ENCODE measurements at regions not wholly inside any gene's neighbourhood (a gene's known extent, or its start where the extent isn't known, plus 50 kb on each side); places are given as distances from the start of the nearest gene placed in this dataset.

DNA sequence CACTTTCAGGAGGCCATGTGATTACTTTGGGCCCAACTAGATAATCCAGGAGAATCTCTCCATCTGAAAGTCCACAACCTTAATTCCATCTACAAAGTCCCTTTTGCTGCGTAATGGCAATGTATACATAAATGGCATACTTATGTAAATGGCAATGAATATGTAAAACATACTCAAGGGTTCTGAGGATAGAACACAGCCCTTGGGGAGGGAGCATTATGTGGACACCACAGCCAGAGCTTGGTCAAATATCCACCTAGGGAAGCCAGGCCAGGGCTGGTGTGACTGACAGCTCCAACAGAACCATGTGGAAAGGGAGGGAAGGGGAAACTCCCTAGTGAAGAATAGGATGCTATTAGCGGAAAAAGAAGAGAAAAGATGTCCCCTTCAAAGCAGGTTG, 496.2 kb downstream of the COG6 start:
- no peak for DNase-seq

DNA sequence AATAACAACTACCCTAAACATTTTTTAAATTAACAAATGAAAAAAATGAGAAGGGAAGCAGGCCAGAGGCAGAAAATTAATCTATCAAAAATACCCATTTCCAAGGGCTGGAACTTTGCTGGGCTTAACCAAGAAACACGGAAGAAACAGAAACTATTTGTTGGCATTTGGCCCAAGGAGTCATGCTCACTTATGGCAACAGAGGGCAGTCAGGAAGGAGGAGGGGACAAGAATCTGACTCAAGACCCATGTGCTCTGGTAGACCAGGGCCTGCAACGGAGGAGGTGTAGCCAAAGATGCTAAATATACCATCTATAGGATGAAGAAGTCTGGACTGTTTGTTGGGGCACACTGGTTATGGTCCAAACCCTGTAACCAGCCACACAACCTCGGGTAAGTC, 496.7 kb downstream of the COG6 start:
- DNase-seq, result no peak

DNA sequence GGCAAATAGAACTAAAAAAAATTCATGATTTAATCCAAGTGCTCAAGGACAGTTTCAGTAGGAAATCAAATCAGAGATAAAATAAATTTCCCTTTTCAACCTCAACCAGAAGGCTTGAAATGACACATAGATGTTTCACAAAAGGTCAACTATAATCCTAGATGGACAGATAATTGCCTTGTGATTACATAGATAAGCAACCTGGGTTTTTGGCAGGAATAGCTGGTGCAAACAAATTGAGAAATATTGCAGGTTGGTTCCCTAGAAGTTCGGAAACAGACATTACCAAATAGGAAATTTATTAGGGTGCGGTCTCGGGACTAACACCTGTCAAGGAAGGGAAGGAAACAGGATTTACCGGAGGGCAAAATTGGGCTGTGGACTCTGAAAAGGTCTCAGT, 497.5 kb downstream of the COG6 start:
- no peak for DNase-seq

DNA sequence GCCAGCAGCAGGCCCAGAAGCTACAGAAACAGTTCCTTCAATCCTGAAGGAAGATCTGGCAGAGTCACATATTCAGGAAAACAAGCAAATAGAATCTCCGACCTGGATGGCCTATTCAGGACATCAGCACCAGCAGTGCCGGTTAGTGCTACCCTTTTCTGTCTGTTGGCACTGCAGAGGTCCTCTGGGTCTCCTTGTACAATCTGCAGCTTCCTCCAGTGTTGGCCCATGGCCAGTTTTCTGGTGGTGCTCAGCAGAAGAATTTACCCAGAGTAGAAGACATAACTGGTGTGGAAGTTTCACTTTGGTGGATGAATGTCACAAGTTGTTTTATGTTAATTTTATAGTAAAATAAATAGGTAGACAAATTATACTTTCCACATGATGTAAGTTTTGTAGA, 498.1 kb downstream of the COG6 start:
- no peak for DNase-seq

DNA sequence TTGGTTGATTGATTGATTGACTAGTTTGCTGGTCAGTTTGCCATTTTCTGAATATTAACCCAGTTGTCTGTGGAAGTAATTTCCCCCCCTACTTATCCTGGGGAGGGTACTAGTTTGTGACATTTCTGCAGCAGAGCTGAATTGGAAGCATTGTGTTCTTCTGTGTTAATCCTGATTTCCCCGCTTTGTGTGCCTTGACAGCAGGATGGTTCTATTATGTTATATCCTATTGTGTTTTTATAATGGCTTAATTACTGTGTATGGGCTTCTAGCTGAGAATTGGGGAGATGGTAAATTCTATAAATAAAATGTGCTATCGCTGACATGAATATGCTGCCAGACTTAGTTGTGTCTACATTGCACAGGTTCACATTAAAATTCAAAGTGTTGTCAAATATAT, 499.7 kb downstream of the COG6 start:
- DNase-seq, result no peak

DNA sequence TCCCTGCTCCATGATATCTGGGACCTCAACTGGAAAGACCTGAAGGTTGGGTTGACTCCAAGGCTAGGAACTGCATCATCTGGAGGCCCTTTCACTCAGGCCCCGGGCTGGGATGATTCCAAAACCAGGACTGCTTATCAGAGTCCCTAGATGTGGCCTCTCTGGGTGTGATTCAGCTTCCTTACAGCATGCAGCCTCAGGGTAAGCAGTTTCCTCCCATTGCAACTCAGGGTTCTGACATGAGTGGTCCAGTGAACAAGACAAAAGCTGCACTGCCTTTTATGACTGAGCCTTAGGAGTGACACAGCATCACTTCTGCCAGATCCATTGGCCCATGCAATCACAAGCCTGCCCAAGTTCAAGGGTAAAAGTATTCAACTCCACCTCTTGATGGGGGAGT, 502.8 kb downstream of the COG6 start:
- no peak for DNase-seq

DNA sequence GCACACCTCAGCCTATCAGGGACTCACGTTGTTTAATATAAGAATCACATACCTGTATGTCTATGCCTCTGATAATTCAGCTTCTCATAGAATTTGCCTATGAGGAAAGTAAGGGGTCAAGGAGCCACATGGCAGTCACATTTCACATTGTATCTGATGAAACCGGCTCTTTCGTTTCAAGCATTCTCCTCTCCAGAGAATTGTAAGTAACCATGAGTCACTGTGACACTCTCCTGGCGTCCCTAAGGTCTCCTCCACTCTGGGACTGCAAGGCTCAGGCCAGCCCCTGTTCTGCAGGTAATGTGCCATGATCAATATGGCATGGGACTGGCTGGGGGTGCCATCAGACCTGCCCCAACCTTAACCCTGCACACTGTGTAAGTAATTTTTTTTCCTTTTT, 503.3 kb downstream of the COG6 start:
- DNase-seq, result no peak

DNA sequence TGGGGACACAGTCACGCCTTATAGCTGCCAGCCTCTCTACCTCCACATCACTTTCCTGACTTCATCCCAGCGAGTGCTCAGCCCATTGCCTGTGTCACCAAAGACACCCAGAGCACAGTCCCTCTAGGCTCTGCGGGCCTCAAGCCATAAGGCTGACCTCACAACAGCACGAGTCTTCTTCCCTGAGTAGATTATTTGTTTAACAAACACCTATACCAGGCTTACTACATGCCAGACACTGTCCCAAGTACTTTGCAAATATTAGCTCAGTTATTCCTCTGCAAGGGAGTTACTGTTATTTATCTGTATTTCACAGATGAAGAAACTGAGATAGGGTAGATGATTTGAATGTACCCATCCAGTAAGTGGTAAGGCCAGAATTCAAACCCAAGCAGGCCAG, 504.3 kb downstream of the COG6 start:
- DNase-seq, result no peak

DNA sequence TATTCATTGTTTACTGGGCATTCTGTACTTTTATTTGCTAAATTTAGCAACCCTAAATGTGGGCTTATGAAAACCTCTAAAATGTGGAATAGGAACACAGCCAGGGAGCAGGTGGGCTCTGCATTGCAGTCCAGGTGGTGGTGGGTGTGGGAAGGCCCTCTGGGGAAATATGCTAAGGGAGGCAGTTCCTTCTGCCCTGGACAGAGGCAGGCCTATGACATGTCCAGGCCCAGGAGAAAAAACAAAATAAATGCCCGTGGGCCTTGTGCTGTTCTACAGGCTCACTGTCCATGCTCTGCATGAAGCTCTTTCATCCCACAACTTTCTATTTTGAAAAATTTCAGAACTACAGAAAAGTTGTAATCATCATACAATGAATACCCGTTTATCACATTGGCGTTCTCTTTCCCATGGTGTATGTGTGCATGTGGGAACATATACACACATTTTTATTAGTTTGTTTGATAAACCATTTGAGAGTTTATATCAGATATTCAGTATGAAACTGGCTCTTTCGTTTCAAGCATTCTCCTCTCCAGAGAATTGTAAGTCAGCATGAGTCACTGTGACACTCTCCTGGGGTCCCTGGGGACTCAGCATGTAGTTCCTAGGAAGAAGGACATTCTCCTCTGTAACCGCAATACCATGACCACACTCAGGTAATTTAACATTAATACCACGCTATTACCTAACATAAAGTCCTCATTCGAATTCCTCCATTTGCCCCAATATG, 505.3 kb downstream of the COG6 start:
- DNase-seq, result no peak

DNA sequence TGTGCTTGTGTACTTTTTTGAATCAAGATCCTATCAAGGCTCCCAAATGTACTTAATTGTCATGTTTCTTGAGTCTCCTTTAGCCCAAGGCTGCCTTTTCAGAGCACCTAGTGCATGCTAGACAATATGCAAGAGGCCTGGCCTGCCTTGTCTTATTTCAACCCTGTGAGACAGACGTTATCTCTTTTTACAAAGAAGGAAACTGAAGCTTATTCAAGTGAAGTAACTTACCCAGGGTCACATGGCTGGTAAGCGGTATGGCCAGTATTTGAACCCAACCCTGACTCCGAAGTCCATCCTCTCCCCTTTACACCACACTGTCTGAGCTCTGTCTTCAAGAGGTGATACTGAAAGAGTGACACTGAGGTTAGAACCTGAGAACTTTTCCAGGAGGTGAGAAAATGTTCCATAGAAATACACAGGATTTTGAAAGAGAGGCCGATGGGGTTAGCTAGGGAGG, 505.1 kb downstream of the FOXO1 start:
- DNase-seq, result no peak

DNA sequence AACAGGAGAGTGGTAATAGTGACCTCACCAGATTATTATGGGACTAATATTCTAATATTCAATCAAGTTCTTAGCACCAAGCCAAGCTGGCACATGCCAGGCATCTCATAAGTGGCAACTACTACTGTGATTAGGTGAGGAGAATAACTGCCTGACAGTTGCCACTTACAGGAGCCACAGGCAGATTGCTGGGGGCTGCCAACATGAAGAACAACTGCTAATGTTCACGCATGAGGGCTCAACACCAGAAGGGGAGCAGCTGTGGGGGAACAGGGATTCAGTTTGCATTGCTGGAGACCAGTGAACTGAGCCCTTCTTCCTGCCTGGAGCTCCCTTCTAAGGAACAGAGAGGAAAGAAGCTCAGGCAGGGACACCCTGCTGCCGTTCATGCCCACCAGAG, 504.5 kb downstream of the FOXO1 start:
- peak; percentile 62 for DNase-seq

DNA sequence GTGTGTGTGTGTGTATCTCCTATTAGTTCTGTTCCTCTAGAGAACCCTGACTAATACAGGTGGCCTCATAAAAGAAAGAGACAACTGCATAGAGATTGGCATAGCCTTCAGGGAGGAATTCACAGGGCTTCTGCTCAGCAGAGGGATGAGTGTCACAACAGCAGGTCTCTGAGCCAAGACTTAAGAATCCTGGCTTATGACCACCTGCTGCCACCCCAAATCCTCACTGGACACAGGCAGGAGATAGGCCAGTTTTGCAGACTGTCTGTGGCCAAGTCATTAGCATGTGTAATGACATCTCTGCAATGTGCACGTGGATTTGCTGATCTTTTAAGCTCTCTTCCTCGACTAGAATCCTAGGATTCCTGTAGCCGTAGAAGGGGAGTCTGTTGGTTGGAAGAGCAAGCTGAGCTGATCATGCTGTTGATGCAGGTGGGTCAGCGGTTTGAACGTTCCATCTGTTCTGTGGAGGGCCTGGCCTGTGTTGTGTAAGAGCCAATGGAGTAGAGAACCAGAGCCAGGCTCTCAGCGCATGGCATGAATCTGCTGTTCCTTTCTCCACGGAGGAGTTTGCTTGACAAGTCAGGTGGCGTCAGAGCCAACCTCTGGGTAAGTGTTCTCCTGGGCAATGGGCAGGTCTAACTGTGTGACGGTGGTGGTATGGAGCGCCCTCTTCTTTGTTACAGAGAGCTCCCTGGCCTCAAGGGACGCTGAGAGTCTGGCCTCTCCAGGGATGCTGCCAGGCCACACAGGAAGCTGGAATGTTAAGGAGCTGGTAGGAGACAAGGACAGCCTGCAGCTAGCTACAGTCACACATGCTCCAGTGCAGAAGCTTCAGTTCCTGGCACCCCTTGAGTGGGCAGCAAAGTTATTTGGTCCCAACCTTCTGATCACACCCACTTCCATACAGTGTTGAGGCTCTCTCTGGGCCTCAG, 503.1 kb downstream of the FOXO1 start:
- DNase-seq, result peak; percentile 74

DNA sequence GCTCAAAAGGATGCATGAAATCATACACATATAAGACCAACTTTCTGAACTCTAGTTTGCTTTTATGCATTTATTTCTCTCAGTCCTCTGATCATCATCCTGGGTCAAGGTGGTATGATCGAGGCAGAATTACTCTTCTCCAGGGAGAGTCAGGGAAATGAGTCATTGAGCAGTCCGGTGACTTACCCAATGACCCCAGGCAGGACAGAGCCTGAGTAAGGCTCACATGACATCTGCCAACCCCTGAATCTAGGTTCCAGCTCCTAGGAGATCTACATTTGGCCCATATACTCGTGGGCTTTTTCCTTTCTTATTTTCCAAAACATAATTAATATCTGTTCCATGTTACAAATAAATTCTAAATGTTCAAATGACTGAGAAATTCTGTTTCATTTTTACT, 502.3 kb downstream of the FOXO1 start:
- no peak for DNase-seq

DNA sequence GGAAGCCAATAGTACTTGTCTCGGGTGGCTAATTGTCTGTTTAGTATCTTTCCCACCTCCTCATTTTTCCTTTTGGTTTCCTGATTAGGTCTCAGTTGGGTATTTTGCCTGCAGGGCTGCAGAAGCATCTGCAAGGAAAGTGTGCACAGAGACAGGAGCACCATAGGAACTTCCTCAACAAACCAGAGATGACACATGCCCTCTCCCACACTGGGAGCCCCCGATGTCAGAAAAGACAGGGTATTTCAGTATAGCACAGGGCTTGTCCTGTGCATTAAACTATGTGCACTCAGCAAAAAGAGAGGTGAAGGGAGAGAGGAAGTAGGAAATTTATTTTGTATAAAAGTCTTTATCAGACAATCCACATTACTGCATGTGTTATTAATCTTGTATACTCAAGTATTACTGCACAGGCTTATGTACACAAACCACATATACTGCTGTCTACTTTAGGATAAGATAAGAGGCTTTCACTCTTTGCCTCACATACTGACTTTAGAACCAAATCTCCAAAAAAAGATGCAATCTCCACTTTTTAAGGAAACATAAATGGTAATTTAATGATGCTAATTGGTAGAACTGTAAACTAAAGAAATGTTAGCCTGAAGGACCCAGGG, 501.0 kb downstream of the FOXO1 start:
- no peak for DNase-seq

DNA sequence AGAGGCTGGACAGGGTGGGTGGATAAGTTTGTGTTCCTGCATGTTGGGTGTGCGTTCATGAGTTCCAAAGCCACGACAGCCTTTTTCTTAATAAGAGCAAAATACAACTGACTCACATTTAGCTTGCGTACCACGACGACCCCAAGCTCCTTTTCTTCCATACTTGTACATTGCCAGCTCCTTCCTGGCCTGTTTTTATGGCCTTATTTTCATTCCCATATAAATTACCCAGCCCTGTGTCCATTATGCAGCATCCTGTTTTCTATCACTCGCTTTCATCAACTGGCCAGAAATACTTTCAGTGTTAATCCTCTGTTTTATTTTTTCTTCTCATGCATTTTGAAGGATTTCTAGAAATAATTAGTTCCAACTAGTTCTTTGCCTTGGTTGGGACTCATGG, 499.1 kb downstream of the FOXO1 start:
- DNase-seq, result no peak

DNA sequence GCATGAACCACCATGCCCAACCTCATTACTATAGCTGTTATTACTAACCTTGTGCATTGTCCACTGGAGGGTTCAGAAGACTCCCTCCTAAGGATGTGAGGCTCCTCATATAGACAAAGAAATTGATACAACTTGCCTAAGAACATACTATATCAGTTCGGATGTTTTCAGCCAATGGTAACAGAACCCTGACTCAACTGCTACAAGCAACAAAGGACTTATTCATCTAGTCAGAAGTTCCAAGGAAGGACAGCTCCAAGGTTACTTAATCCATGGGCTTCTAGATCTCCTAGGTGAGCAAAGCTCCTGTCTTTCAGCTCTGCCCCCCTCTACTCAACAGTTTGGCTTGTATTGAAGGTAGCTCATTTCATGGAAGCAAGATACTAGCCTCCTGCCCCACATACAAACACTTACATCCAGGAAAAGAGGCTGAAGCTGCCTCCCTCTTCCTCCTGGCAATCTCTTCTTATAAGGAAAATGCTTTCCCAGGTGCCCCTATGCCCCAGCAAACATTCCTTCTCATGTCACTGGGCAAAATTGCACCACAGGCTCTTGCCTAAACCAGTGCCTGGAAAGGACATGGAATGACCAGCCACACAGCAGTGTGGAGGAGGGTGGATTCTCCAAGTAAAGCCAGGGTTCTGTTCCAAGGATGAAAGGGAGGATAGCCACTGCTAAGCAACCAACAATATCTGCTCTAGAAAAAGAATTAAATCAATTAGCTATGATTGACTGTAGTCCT, 497.8 kb downstream of the FOXO1 start:
- no peak for DNase-seq

DNA sequence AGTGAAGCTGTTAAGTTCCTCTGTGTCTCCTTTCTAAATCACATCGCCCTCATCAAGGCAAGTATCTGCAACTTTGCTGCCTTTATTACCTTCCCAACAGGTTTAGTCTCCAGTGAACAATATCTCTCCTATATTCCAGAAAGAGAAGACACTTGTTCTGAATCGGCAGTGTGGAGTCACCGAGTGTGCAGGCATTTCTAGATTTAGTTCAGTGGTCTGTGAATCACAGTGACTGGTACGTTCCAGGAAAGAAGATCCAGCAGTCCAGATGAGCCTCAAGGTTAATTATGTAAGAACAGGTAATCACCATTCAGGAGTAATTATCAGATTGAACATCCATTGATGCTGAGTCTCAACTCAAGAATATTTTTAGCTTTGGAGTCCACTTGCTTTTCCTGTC, 497.0 kb downstream of the FOXO1 start:
- no peak for DNase-seq

DNA sequence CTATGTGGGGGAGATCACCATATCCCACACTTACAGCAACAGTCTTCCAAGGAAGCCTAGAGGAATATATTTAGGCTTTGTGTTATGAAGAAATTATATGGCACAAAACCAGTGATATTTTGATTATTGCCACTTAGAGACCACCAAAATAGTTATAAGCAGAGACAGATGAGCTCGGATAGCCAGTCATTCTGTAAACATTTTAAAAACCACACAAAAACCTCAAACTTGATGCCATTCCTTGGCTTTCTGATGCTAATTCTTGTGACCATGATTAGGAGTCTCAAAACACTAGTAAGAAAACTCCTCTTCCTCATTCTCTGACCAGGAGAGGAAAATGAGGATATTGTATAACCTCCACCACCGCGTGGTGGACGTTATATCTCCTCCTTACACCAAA, 496.4 kb downstream of the FOXO1 start:
- no peak for DNase-seq

DNA sequence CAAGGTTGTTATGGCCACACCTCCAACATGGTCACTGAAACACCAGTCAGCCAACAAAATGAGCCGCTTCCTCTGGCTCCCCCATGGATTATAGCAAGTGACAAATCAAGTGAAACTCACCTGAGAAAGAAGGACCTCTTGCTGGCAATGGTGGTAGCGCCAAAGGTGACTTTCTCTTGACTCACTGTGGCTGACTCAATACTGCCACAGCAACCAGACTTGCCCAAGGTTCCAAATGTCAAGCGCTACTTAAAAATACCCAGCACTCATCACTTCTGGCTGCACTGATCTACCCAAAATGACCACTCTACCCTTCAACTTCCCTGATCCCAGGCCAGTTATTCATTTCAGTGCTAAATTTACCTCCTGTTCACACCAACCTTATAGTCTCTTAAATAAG, 495.5 kb downstream of the FOXO1 start:
- no peak for DNase-seq

DNA sequence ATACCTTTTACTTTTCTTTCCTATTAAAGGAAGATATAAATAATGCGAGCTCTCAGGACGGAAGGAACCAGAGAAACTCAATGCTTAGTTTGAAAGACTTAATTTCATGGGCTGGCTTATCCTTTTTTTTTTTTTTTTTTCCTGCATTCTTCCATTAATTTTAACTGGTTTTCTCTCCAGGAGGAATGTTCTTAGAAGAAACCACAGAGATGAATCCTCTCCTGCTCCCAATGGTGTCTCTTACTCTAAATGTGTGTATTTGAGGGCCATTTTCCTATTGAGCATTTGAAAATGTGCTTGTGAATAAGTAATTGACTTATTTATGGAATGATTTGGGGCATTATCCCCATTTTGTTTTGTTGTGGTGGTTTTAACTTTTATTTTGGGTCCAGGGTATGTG, 494.9 kb downstream of the FOXO1 start:
- DNase-seq, result no peak

DNA sequence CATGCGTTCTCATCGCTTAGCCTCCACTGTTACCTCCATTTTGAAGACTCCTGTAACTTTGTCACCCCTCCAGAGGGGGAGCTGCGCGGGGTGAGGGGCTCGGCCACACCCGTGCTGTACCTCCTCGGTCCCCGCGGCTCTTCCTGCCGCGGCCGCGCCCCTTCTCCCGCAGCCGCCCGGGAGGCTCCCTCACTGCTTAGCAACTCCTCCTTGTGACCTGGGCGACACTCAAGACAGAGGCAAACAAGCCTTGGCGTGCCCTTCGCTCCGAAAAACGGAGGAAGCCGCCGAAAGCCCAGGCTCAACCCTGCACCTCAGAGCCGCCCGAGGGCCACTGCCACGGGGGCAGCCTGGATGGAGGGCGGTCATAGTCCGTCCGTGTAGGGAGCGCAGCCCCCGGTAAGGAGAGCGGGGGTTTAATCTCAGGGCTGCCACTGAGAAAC, 494.3 kb downstream of the FOXO1 start:
- DNase-seq, result no peak

DNA sequence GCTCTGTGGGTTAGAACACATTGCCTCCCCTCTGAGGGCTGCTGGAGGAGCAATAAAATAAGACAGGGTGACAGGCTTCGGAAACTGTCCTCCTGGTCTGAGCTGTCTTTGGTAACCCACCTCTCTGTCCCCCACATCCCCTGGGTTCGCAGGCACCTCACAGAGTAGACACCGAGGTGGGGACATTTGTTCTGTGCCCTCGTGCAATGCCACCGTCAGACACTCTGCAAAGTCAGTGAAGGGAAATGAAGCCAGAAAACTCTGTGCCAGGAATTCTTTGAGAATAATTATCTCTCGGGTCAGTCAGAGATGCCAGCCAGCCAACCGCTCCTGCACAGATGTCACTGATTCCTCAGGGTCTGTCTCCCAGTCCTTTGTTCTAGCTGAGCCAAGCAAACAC, 493.6 kb downstream of the FOXO1 start:
- peak; percentile 79 for DNase-seq

DNA sequence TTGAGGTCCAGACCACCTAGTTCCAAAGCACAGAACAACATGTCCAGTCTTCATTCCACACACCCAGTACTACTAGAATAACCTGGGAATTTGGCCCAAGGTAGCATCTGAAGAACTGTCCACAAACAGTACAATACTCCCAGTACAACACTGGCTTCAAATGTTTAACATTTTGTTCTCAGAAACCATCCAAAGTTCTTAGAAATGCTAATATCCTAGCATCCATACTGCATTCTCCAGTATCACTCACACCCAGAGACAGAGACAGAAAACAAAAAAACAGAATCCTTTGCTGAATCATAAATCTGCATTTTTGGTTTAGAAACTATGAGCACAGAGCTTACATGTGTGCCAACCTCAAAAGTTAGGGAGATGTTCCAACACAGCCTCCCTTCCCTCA, 490.8 kb downstream of the FOXO1 start:
- DNase-seq, result no peak

Data from NCI-H446 treated with DMSO at 0.1 percent for 48 hours (cell line).